ENCODE measurements at regions not wholly inside any gene's neighbourhood (a gene's known extent, or its start where the extent isn't known, plus 50 kb on each side); places are given as distances from the start of the nearest gene placed in this dataset.
A peak's percentile ranks its signal among the peaks of the same experiment; 100 is the strongest.

GRCh38 chr7:106736508-106737201 is 75.7 kb upstream of the CCDC71L start:
- TF ChIP-seq, protein P1, sequence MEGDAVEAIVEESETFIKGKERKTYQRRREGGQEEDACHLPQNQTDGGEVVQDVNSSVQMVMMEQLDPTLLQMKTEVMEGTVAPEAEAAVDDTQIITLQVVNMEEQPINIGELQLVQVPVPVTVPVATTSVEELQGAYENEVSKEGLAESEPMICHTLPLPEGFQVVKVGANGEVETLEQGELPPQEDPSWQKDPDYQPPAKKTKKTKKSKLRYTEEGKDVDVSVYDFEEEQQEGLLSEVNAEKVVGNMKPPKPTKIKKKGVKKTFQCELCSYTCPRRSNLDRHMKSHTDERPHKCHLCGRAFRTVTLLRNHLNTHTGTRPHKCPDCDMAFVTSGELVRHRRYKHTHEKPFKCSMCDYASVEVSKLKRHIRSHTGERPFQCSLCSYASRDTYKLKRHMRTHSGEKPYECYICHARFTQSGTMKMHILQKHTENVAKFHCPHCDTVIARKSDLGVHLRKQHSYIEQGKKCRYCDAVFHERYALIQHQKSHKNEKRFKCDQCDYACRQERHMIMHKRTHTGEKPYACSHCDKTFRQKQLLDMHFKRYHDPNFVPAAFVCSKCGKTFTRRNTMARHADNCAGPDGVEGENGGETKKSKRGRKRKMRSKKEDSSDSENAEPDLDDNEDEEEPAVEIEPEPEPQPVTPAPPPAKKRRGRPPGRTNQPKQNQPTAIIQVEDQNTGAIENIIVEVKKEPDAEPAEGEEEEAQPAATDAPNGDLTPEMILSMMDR (IDR thresholded peaks at IDR 0.05), result peak; percentile 28 to 70 (median 67)
- TF ChIP-seq POLR2AphosphoS5 (IDR thresholded peaks at IDR 0.05), result no peak

Data from gastroesophageal sphincter (tissue), 3 donors.